A549 (cell line): ENCODE measurements at regions not wholly inside any gene's neighbourhood (a gene's known extent, or its start where the extent isn't known, plus 50 kb on each side); places are given as distances from the start of the nearest gene placed in this dataset.

Experiments used
- ATAC-seq, 2 experiments: fragments of 200-7000 bp in 1 of 2; fragments of >200 bp in 1 of 2; cut with Nextera tagmentation in 1 of 2; cut with Tn5 transposase in 1 of 2; 3 replicates each; pipeline versions ENCODE4 v1.8.0 to v1.9.1; 2018 to 2020; ENCODE audit warnings: mild to moderate bottlenecking in 1 of 2, moderate library complexity in 1 of 2
- CTCF ChIA-PET: fragments of 300-600 bp; sonication (Branson Sonifier 250); formaldehyde crosslinking; extraction: SDS; loops from one replicate; lab custom pipeline; 2021; ENCODE audit warnings: antibody characterized with exemption, inconsistent platforms; lab: Yijun Ruan, JAX
- POLR2A ChIA-PET: fragments of 350-600 bp; formaldehyde crosslinking; extraction: SDS; loops from one replicate; lab custom pipeline; 2021; ENCODE audit warnings: antibody characterized with exemption, inconsistent platforms; lab: Yijun Ruan, JAX
- DNase-seq, 2 experiments: peaks; one replicate each; pipeline versions ENCODE4 v3.0.0 to v3.0.0-alpha.2; 2011 to 2016; ENCODE audit warnings: low read depth in 1 of 2, low spot score in 1 of 2
- FAIRE-seq: peaks from 2 replicates; lab custom pipeline; 2011; peaks lifted over from hg19 to GRCh38; lab: Jason Lieb, UNC
- H3K27ac ChIP-seq, 2 experiments: fragments of >200 bp; sonication (Bioruptor Twin); formaldehyde crosslinking; 3 replicates each; pipeline ENCODE4 v1.5.1; 2016 to 2017
- H3K4me1 ChIP-seq: fragments of >200 bp; sonication (Bioruptor Twin); formaldehyde crosslinking; 3 replicates; pipeline ENCODE4 v1.6.1; 2016
- H3K4me2 ChIP-seq: fragments of >200 bp; sonication (Bioruptor Twin); formaldehyde crosslinking; 3 replicates; pipeline ENCODE4 v1.6.1; 2016
- H3K4me3 ChIP-seq: fragments of >200 bp; sonication (Bioruptor Twin); formaldehyde crosslinking; 3 replicates; pipeline ENCODE4 v1.5.1; 2016
- H3K9me3 ChIP-seq: fragments of >200 bp; sonication (Bioruptor Twin); formaldehyde crosslinking; 3 replicates; pipeline ENCODE4 v1.6.1; 2016
- ATOH8 ChIP-seq: fragments of 250-450 bp; sonication (Bioruptor Pico); IDR thresholded peaks from 2 replicates; pipeline ENCODE4 v1.5.0; 2020; ENCODE audit warnings: low read depth, mild to moderate bottlenecking, moderate library complexity
- CBX8 ChIP-seq: fragments of 200-600 bp; sonication (generic); IDR thresholded peaks from 2 replicates; pipeline ENCODE4 v1.6.1; 2016
- CHD4 ChIP-seq: fragments of 200-600 bp; sonication (generic); IDR thresholded peaks from 2 replicates; pipeline ENCODE4 v1.6.1; 2016; ENCODE audit warnings: antibody characterized with exemption, mild to moderate bottlenecking, borderline replicate concordance
- CTCF ChIP-seq: fragments of >200 bp; sonication (Bioruptor Twin); formaldehyde crosslinking; IDR thresholded peaks from 3 replicates; pipeline ENCODE4 v1.5.1; 2016
- EHF ChIP-seq: fragments of 250-450 bp; sonication (Bioruptor Pico); IDR thresholded peaks from 2 replicates; pipeline ENCODE4 v1.5.0; 2020; ENCODE audit warnings: mild to moderate bottlenecking
- EHMT2 ChIP-seq: fragments of 200-600 bp; sonication (generic); IDR thresholded peaks from 2 replicates; pipeline ENCODE4 v1.6.1; 2016; ENCODE audit warnings: antibody characterized with exemption, low read depth, mild to moderate bottlenecking, moderate library complexity
- FOSB ChIP-seq: fragments of 250-450 bp; sonication (Bioruptor Pico); IDR thresholded peaks from 2 replicates; pipeline ENCODE4 v1.5.0; 2020; ENCODE audit warnings: mild to moderate bottlenecking, moderate library complexity
- FOSL2 ChIP-seq, 2 experiments: fragments of 450-650 bp in 1 of 2; fragments of >200 bp in 1 of 2; sonication (Bioruptor Twin) in 1 of 2; formaldehyde crosslinking; IDR thresholded peaks; 2 replicates each; pipeline versions ENCODE4 v1.5.0 to v1.6.1; 2016 to 2020; ENCODE audit warnings: mild to moderate bottlenecking in 1 of 2, moderate library complexity in 1 of 2
- FOXS1 ChIP-seq: fragments of 250-450 bp; sonication (Bioruptor Pico); IDR thresholded peaks from 2 replicates; pipeline ENCODE4 v1.5.0; 2020; ENCODE audit warnings: mild to moderate bottlenecking, moderate library complexity
- GATA3 ChIP-seq: IDR thresholded peaks from 2 replicates; pipeline ENCODE4 v1.6.1; 2012; ENCODE audit warnings: borderline replicate concordance
- HDAC2 ChIP-seq: fragments of 200-600 bp; sonication (generic); IDR thresholded peaks from 2 replicates; pipeline ENCODE4 v1.6.1; 2016
- HMGXB4 ChIP-seq: fragments of 250-450 bp; sonication (Bioruptor Pico); IDR thresholded peaks from 2 replicates; pipeline ENCODE4 v1.5.0; 2021; ENCODE audit warnings: mild to moderate bottlenecking, moderate library complexity, borderline replicate concordance
- HOXA7 ChIP-seq: fragments of 250-450 bp; sonication (Bioruptor Pico); IDR thresholded peaks from 2 replicates; pipeline ENCODE4 v1.5.0; 2020; ENCODE audit warnings: mild to moderate bottlenecking, moderate library complexity
- MAFK ChIP-seq: fragments of 450-650 bp; IDR thresholded peaks from 2 replicates; pipeline ENCODE4 v1.6.1; 2014; ENCODE audit not compliant: partially characterized antibody
- MAX ChIP-seq: IDR thresholded peaks from 2 replicates; pipeline ENCODE4 v1.6.1; 2012
- MYC ChIP-seq: IDR thresholded peaks from 2 replicates; pipeline ENCODE4 v1.6.1; 2012; ENCODE audit warnings: mild to moderate bottlenecking, inconsistent platforms, low read length, improper control_type of control experiment, borderline replicate concordance
- NFE2L2 ChIP-seq: fragments of 150-350 bp; conservative IDR thresholded peaks from 2 replicates; pipeline ENCODE4 v1.6.1; 2014; ENCODE audit warnings: low read length
- NR3C1 ChIP-seq: fragments of >200 bp; sonication (Bioruptor Twin); formaldehyde crosslinking; IDR thresholded peaks from 3 replicates; pipeline ENCODE4 v1.6.1; 2017
- PHF8 ChIP-seq: fragments of 200-600 bp; sonication (generic); IDR thresholded peaks from 2 replicates; pipeline ENCODE4 v1.6.1; 2016; ENCODE audit warnings: low read depth, mild to moderate bottlenecking, antibody characterized with exemption, moderate library complexity, borderline replicate concordance
- RAD21 ChIP-seq, 2 experiments: fragments of >200 bp in 1 of 2; sonication (Bioruptor Twin) in 1 of 2; formaldehyde crosslinking in 1 of 2; IDR thresholded peaks in 1 of 2; conservative IDR thresholded peaks in 1 of 2; 2 replicates in 1 of 2; 3 replicates in 1 of 2; pipeline ENCODE4 v1.6.1; 2012 to 2018; ENCODE audit warnings: inconsistent platforms in 1 of 2
- RCOR1 ChIP-seq: fragments of 150-350 bp; IDR thresholded peaks from 2 replicates; pipeline ENCODE4 v1.6.1; 2014; ENCODE audit warnings: antibody characterized with exemption, low read length, low read depth
- REST ChIP-seq: fragments of 200-600 bp; sonication (generic); IDR thresholded peaks from 2 replicates; pipeline ENCODE4 v1.6.1; 2016; ENCODE audit warnings: antibody characterized with exemption, mild to moderate bottlenecking, moderate library complexity
- RFX5 ChIP-seq: fragments of 450-650 bp; IDR thresholded peaks from 2 replicates; pipeline ENCODE4 v1.7.1; 2014; ENCODE audit warnings: antibody characterized with exemption, mild to moderate bottlenecking, moderate library complexity
- SMC3 ChIP-seq: fragments of >200 bp; sonication (Bioruptor Twin); formaldehyde crosslinking; IDR thresholded peaks from 3 replicates; pipeline ENCODE4 v1.6.1; 2018; ENCODE audit warnings: inconsistent platforms
- TP53 ChIP-seq: fragments of 250-450 bp; sonication (Bioruptor Pico); IDR thresholded peaks from 2 replicates; pipeline ENCODE4 v1.5.0; 2021; ENCODE audit warnings: mild to moderate bottlenecking, moderate library complexity
- ZFP36 ChIP-seq: fragments of 450-650 bp; IDR thresholded peaks from 2 replicates; pipeline ENCODE4 v1.6.1; 2014; ENCODE audit warnings: borderline replicate concordance; ENCODE audit not compliant: partially characterized antibody
- WGBS: methylation state at CpG from one replicate; pipeline ENCODE4 v1.1.6; 2017; ENCODE audit errors: missing lambda C conversion rate; 5-methylcytosine and 5-hydroxymethylcytosine counted together

GRCh38 chr4:175871774-175872405 lies 59.8 kb upstream of the GPM6A start:
- H3K4me3 ChIP-seq, result no peak overlapping the region
- no peak overlapping the region for H3K4me2 ChIP-seq
- FAIRE-seq (no peak), ATAC-seq (no peak), DNase-seq (no peak)
- ChIA-PET CTCF (no interaction called here), POLR2A (no interaction called here)
- 39% methylated on average over 2 of the region's 2 CpGs for WGBS
- TF ChIP-seq NR3C1 (no peak), SMC3 (no peak), FOSL2 (IDR thresholded peaks at IDR 0.05) (no peak), FOSL2 (CRISPR knock-in tag; IDR thresholded peaks at IDR 0.05) (no peak), ZFP36 (no peak), MYC (no peak), HMGXB4 (CRISPR knock-in tag) (no peak), HOXA7 (CRISPR knock-in tag) (no peak), FOSB (CRISPR knock-in tag) (no peak), ATOH8 (CRISPR knock-in tag) (no peak), CBX8 (no peak), TP53 (CRISPR knock-in tag) (no peak), EHMT2 (no peak), RAD21 (conservative IDR thresholded peaks at IDR 0.05 in 1 of 2, IDR thresholded peaks at IDR 0.05 in 1 of 2) (no peak), PHF8 (no peak), CTCF (no peak)
- H3K4me1 ChIP-seq, result no peaks in the 10 kb centered on the region
- H3K27ac ChIP-seq, result no peak overlapping the region
- no peaks in the 10 kb centered on the region for H3K9me3 ChIP-seq

- no peak for DNase-seq
- H3K4me2 ChIP-seq, result no peak overlapping the region
- ChIA-PET CTCF (no interaction called here), POLR2A (no interaction called here)
- no peaks in the 10 kb centered on the region for H3K4me1 ChIP-seq
- TF ChIP-seq TP53 (CRISPR knock-in tag) (no peak), FOXS1 (CRISPR knock-in tag) (no peak), EHF (CRISPR knock-in tag) (no peak), NR3C1 (no peak)
- no peak for FAIRE-seq
- H3K4me3 ChIP-seq, result no peak overlapping the region
- no peak overlapping the region for H3K27ac ChIP-seq
- H3K9me3 ChIP-seq, result no peaks in the 10 kb centered on the region
- no peak for ATAC-seq
- WGBS, result 41% methylated on average over 1 of the region's 1 CpG
Measured at GRCh38 chr4:175873707-175874106, 61.6 kb upstream of the GPM6A start.

- no peak for ATAC-seq
- 18% methylated on average over 5 of the region's 5 CpGs for WGBS
- Histone ChIP-seq H3K4me1 (no peaks in the 10 kb centered on the region), H3K4me3 (no peak overlapping the region), H3K4me2 (peak overlapping the region; percentile 26; the same call in 1 of the 3 replicates), H3K27ac (no peak overlapping the region), H3K9me3 (no peaks in the 10 kb centered on the region)
- DNase-seq, result no peak
- CTCF ChIA-PET, result no interaction called here
- POLR2A ChIA-PET, result no interaction called here
- FAIRE-seq, result no peak
- TF ChIP-seq HOXA7 (CRISPR knock-in tag), result no peak
- TF ChIP-seq RCOR1, result no peak
- no peak for TF ChIP-seq RFX5
- no peak for TF ChIP-seq REST
- TF ChIP-seq NFE2L2, result no peak
- TF ChIP-seq CBX8, result no peak
- no peak for TF ChIP-seq HDAC2
- TF ChIP-seq GATA3, result no peak
- no peak for TF ChIP-seq MAX
- TF ChIP-seq EHF (CRISPR knock-in tag), result no peak
- no peak for TF ChIP-seq MAFK
- TF ChIP-seq CHD4, result no peak
Measured at GRCh38 chr4:175874306-175874705, 62.2 kb upstream of the GPM6A start.
